HG03025 (cell line): ENCODE measurements at regions not wholly inside any gene's neighbourhood (a gene's known extent, or its start where the extent isn't known, plus 50 kb on each side); places are given as distances from the start of the nearest gene placed in this dataset.

Experiments used
- ATAC-seq: cut with Tn5 transposase; IDR thresholded peaks from one replicate; pipeline ENCODE4 v1.9.1; 2021; ENCODE audit warnings: mild to moderate bottlenecking, moderate library complexity; ENCODE audit not compliant: unreplicated experiment, low FRiP score

DNA sequence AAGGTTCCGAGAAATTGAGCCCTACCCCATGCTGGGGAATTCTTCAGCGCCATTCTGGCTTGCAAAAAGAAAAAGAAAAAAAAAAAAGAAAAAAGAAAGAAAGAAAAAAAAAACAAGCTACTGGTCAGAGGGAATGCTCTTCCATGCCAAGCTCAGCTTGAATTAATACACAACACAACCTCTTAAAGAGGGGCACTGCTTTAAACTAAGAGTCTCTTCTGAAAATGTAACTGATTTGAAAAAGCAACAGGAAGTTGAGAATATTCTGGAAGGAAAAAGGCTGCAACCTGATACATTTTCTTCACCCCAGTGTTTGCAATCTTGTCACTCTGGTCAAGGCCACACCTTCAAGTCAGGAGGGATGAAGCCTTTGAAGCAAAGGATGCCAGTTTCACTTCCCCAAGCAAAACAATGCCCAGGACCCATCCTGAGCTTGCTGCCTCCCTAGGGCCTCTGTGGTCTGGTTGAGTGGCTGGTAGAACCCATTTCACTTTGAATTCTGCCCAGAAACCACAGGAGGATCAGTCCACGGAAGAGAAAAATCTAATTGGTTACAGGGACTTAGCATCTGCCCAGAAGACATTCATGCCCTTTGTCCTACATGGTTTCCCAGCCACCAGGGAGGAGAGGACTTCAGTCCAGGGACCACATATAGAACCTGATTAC lies 389.7 kb downstream of the SOX9 start:
- no peak for ATAC-seq

DNA sequence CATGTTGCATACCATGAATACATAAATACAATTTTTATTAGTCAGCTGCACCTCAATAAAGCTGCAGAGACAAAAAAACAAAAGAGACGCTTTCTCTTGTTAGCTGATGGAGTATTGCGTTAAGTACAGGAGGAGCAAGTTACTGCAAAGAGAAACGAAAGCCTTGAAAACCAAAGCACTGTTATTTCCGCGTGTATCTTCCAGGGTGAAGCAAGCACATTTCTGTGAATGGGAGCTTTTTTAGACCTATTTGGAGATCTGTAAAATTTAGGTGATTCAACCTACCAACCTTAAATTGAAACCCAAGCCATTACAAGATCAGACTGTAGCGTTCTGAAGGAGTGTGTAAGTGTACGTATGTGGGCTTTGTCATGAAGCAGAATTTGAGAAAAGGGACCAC lies 390.4 kb downstream of the SOX9 start:
- no peak for ATAC-seq

DNA sequence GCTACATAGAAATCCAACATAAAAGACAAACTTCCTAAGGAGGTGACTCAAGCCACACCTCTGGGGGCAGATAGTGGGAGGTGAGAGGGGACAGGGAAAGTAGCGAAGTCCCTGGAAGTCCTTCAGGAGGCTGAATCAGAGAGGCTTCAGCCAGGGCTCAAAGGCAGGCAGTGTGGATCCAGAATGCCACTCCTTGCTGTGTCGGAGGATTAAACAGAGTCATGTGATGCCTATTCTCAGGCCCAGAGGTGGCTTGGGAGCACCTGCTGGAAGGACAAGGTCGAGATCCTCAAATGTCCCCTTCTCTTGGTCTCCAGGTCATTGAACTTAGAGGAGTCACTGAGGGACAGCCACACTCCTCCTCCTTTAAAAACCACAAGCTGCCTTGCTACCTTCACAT lies 391.1 kb downstream of the SOX9 start:
- ATAC-seq: no peak

DNA sequence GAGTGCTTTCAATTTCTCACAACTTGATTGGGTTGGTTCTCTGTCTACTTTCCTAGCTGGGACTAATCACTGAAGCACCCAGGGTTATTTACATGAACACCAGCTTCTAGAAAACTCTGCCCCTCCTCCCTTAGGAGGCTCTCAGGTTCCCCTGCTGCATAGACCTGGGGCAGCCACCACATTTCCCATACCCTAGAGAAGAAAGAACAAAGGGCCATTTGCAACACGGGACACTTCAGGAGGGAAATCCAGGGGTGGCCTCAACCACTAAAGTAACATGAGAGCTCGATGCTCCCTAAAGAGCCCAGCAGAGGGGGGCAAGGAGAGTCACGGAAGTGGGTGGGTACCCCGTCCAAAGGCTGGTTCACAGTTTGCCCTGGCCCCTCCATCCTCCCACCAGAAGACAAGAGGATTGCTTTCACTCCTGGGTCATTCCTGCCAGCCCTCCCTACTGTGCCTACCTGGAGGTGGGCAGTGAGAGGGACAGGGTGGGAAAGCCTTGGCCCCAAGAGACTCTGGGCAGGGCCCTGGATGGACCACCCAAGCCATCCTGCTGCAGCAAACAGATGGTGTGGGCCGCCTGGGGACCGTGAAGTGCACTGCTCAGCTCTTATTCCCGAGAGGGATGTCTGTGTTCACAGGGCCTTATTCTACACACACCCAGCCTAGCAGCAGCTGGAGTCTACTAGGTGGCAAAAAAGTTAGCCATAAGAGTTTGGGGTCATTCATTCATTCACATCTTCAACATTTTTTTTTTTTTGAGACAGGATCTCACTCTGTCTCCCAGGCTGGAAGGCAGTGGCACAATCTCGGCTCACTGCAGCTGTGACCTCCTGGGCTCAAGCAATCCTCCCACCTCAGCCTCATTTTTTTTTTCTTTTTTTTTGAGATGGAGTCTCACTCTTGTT lies 392.1 kb downstream of the SOX9 start:
- no peak for ATAC-seq

DNA sequence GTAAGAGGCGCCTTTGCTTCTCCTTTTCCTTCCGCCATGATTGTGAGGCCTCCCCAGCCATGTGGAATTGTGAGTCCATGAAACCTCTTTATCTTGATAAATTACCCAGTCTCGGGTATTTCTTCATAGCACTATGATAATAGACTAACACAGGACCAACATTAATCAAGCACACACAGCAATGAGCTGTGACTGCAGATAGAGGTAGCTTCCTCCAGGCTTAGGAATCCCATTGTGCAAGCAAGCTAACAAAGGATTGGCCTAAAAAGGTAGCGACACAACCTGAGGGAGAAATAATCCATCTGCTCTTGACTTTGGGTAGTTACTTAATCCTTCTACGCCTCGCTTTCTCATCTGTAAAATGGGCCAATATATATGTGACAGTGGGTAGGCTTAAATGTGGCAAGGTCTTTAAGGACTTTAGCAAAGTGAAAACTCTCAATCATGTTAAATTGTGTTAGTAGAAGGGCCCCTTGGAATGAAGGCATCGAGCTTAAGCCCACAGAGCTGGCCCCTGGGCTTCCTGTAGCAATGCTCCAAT lies 393.6 kb downstream of the SOX9 start:
- no peak for ATAC-seq

DNA sequence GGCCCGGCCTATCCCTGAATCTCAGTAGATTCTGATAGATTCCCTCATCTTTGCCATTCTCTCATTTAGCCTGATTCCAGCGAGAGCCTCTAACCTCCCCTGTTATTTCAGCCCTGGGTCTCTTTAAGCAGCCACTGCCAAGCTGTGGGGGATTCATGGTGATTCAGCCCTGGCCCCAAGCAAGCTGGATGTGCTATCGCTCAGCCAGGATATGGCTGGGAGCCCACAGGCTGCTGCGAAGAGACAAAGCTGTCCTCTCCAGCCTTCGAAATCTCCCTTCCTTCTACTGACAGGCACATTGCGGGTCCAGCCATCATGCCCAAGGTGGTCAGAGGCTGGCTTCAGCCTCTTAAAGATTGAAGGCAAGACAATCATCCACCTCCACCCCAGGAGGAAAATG lies 394.1 kb downstream of the SOX9 start:
- ATAC-seq: no peak

DNA sequence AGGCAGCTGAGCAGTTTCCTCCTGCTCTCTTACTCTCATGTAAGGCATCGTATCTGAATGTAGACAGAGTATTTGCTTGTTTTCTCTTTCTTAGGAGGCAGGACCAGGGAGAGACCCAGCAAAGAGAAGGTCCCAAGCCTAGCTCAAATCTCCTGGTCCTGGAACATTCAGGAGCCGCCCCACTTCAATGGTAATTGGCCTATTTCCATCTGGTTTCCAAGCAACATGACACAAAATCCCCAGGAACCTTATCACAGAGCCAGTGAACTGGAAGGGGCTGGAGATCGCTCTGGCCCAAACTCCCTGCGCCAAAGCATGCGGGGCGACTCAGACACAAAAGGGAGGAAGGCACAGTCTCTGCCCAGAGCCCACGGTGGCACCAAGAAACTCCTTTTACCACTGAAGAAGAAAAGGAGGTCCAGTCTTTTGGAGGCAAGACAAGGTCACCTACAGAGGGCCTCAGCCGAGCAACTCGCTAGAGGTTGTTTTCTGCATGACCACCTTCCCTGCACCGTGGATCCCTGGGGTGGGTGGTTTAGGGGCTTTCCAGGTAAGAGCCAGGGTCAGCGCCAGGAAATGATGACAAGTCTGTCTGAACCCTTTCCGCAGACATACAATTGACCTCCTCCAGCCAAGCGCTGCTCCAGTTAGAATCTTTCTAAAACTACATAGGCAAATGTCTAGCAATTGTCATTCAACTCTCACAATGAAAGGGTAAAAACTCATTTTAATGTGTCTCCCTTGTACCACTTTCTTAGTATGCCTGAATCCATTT lies 394.7 kb downstream of the SOX9 start:
- no peak for ATAC-seq

DNA sequence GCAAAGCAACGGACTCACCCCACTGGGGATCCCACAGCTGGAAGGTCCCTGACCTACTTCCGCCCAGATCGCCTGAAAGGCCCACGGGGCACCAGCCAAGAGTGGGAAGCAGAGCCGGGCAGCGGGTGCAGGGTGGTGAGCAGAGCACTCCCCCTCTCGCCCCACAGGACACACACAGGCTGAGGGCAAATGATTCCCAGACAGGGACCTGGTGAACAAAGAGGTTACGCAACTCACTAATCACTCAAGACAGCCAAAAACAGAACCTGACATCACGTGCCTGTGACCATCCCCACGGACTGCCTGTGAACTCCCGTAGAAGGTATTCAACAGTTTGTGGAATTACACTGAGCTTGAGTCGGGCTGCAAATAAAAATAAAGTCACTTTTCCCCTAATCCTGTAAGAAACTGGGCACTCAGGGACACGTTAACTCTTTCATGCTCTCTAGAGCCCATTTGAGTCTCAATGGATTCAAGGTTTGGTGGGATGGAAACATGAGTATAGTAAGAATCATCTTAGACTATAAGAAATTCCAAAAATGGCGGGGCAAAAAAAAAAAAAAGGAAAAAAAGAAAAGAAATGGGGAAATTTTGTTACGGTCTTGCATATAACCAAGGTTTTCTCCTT lies 396.1 kb downstream of the SOX9 start:
- ATAC-seq: no peak

DNA sequence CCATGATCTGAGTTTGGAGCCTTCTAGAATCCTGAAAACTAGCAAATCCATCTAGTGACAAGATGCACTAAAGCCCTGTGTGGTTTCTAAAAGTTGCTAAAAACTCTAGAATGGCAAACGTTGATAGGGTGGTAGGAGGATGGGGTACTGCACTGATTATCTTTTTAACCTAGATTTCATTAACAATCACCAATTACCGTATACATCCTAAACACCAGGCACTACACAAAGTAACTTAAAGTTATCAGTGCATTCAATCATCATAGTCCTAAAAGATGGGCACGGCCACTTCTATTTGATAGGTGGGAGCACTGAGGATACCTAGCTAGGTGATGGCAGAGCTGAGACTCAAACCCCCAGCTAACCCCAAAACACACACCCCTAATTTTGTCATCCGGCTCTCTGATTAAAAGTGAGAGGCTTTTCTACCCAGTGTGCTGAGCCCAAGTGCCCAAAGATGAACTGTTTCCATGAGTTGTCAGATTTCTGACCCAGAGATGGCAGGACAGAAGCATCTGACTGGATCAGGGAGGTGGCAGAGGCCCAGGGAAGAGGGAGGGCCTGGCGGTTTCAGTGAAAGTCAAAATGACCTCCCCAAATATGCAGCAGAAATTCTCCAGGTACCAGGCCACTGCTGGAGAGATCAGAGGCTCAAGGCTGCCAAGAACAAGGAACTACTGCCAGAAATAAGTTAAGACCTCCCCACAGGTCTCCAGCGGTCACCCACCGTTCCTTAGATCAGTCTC lies 396.8 kb downstream of the SOX9 start:
- ATAC-seq: no peak

DNA sequence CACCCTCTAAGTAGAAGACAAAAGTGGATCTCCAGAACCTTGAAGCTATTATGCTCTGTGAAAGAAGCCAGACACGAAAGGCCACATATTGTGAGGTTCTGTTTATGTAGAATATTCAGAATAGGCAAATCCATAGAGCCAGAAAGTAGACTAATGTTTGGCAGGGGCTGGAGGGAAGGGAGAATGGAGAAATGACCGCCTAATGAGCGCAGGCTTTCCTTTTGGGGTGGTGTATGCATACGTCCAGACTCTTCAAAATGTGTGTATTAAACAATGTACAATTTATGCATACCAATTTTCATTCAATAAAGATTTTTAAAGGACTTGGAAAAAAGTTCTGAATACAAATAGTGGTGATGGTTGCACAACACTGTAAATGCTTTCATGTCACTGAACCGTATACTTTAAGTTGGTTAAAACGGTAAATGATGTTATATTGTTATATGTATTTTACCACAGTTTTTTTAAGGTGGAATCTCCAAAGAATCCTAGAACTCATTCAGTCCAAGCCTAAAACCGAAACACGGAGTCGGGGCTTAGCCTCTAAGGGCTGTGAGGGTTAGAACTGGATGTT lies 397.4 kb downstream of the SOX9 start:
- no peak for ATAC-seq

DNA sequence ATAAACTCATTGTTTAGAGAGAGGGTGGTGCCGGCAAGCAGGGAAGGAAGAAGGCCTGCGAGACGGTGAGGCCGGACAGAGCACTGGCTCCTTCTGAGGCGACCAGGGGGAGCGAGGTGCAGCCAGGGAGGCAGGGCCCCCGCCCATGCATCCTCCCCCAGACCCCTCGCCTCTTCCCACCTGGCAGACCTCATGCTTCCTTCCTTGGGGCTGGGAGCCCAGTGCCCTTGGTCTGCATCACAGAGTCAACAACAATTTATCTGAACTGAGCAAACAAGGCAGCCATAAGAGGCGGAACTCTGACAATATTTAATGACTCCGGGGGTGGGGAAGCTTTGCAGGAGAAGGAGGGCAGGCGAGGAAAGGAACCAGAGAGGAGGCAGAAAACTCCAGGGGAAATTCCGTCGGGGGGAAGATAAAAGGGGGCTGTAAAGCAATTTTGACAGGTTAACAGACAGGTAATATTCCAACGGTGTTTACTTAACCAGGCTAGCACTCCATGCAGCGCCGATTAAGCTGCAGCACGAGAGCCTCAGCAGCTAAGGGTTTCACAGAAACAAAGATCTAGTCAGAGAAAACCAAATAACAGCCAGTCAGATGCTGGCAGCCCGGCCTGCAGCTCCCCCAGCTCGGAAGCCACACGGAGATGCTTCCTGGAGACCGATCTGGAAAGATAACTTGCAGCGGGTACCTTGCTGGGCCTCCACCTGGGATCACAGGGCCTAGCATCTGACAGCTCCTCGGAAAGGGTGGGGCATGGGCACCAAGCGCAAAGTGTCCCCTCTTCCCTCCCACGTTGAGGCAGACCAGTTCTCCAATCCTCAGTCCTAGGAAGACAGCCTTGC lies 398.2 kb downstream of the SOX9 start:
- ATAC-seq: no peak

DNA sequence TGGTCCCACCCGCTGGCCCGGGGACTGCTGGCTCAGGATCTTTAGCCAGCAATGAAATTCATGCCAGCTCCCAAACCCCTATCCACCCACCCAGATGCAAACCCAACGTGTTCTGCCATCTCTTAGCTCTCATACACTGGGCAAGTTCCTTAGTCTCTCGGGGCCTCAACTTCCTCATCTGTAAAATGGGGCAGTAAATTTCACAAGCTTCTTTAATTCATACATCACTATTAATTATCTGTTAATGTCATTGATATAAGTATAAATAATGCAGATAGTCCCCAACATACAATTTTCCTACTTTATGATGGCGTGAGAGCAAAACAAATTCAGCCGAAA lies 398.7 kb downstream of the SOX9 start:
- no peak for ATAC-seq

DNA sequence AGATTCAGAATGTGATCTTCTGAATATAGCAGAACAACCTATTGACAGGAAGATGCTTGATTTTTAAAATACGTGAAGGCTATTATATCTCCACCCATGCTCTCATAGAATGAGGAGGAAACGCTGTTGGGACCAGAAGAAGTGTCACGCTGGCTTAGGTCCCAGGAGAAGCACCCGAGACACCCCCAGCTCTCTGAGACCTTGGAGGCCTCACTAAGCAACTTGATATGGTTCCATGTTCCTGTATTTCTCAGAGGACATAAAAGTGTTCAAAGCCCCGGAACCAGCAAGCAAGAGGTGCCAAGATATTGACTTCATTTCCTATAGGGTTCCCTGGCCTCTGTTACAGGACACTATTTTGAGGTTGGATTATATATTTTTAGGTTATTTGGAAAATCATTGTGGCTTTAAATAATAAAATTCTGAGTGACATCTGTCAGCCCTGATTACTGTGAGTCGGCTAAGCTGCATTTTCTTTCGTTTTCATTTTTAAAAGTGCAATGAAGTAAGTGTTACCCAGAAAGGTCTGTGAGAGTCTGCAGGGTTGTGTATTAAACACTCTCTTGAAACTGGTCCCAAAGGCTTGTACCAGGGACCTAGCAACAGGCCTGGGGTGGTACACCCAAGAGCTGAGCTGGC lies 400.0 kb downstream of the SOX9 start:
- ATAC-seq: no peak

DNA sequence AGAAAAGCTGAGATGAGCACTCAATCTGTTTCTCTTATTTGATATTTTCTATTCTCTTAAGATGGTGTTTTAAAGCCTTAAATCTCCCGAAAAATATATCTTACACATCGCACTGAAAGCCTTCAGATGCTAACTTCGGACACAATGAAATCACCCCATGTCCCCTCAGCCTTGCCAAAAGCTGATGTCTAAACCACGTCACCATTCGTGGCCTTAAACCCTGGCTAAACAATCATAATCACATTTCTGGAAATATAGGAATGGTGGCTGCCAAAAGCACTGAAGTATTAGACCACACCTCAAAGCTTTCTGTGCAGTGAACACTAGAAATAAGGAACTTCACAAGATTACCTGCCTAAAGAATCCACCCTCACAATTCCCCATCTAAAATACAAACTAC lies 402.7 kb downstream of the SOX9 start:
- no peak for ATAC-seq

DNA sequence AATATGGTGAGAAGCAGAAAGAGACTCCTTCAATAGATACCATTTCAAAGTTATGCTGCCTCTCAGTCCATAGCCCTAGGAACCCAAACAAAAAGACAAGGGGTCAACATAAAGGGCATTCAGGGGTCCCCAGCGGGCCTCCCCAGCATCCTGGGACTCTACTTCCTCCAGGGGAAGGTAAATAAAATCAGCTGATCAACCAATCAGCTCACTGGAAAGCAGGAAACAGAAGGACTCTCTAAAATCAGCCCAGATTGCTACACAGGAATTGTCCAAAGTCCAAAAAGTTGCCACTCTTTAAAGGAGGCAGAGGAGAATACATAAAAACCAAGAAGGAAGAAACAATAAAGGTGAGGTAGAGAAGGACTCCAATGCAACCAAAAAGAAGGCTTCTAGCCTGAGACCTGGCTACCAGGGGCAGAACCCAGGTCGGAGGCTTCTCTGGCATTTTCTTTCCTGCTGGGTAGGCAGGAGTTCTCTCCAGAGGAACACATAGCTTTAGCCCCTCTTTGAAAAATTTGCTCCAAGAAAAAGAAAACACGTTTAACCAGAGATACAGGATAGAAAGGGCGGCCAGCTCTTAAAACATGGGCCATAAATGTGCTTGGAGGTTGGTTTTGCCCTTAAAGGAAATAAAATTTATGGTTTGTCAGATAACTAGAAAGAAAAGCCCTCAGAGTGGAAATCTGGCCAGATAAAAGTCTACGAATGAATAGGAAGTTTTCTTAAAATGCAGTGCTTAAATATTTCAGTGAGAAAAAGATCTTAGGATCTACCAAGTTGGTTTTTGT lies 404.6 kb downstream of the SOX9 start:
- ATAC-seq: no peak

DNA sequence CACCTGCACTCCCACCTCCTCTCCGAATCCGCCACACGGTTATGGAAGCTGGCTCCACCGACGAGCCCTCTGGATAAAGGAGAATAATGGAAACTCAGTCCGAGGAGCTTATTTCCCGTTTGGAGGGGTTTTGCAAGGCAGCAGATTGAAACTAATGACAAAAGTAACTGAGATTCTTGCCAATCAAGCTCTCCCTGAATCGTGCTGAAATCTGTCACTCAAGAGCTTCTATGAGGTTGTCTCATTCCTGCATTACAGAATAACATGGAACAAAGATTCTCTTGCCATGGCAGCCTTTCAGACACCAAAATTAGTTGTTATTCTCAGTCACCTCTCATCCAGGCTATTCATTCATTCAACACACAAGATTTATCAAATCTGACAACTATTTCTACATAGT lies 405.9 kb downstream of the SOX9 start:
- ATAC-seq: no peak

DNA sequence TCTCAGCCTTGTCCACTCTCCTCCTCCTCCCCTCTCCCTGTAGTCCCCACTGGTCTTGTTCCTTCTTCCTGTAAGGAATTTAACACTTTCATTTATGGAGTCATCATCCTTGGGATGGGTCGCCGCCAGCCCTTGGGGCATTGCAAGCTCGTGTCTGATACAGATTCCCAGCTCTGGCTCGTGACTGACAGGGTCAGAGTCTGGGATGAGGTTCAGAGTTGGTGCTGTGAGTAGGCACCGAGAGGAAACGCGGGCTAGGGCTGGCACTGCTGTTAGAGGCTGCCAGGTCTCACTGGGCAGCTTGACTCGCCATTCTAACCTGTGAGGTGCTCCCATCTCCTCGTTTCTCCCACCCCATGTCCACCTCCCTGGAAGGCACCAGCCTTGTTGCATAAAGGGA lies 407.0 kb downstream of the SOX9 start:
- ATAC-seq: no peak

DNA sequence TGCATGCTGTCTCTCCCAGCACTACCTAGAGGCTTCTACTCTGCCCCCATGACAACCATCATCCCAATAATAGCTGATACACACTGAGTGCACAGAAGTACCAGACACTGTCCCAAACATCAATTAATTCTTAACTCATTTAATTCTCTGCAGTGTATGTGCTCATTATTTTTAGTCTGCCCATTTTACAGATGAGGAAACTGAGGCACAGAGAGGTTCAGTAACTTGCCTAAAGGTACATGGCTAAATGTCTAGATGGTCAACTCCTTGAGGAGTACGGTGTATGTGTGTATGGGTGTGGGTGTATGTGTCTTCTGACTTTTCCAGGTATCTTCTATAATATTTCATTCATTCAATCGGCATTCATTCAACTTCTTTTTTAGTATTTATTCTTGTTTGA lies 407.9 kb downstream of the SOX9 start:
- no peak for ATAC-seq
